Adipocyte (in vitro differentiated cells): ENCODE measurements at regions not wholly inside any gene's neighbourhood (a gene's known extent, or its start where the extent isn't known, plus 50 kb on each side); places are given as distances from the start of the nearest gene placed in this dataset.
A peak's percentile ranks its signal among the peaks of the same experiment; 100 is the strongest.

ENCODE experiments used
- DNase-seq: peaks from one replicate; pipeline ENCODE4 v3.0.0-alpha.2; 2015; ENCODE audit warnings: low read depth
- H3K27me3 ChIP-seq: replicated peaks from 2 replicates; pipeline ENCODE4 v1.7.0; 2013; ENCODE audit warnings: mild to moderate bottlenecking, low read length, moderate library complexity; ENCODE audit not compliant: control insufficient read depth, insufficient read depth
- H3K36me3 ChIP-seq: 2 replicates; pipeline ENCODE4 v1.7.0; 2013; ENCODE audit warnings: low read length, mild to moderate bottlenecking, moderate library complexity; ENCODE audit not compliant: control insufficient read depth, insufficient read depth, severe bottlenecking
- H3K4me1 ChIP-seq: 2 replicates; pipeline ENCODE4 v1.7.0; 2013; ENCODE audit warnings: mild to moderate bottlenecking, low read length, moderate library complexity; ENCODE audit not compliant: control insufficient read depth, insufficient read depth
- H3K4me3 ChIP-seq: 2 replicates; pipeline ENCODE4 v1.7.0; 2013; ENCODE audit warnings: mild to moderate bottlenecking, low read length, moderate library complexity
- H3K9ac ChIP-seq: 2 replicates; pipeline ENCODE4 v1.7.0; 2013; ENCODE audit warnings: mild to moderate bottlenecking, low read length, moderate library complexity
- H3K9me3 ChIP-seq: 2 replicates; pipeline ENCODE4 v1.7.0; 2013; ENCODE audit warnings: mild to moderate bottlenecking, low read length, moderate library complexity; ENCODE audit not compliant: control insufficient read depth

DNA sequence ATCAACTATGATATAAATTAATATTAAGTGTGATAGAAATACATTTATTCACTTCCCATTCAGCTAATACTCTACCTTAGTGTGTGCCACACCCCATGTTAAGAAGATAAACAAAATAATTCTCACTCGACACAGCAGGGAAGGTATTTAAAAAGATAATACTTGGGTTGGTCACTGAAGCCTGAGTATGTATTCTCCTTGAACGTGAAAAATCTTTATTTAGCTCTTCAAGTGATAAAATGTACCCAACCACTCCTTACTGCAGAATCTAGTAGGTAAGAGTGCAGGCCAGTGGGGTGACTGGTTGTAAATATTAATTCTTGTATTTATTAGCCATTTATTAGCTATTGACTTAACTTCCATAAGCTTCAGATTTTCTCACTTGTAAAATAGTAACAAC lies 372.7 kb upstream of the THBS1 start:
- no peaks in the 10 kb centered on the region for H3K27me3 ChIP-seq
- no peaks in the 10 kb centered on the region for H3K36me3 ChIP-seq
- H3K4me3 ChIP-seq = no peak overlapping the region
- no peak overlapping the region for H3K9ac ChIP-seq
- H3K4me1 ChIP-seq = peaks cover 9% of the 10 kb centered on the region
- no peak for DNase-seq
- peaks cover 37% of the 10 kb centered on the region for H3K9me3 ChIP-seq

DNA sequence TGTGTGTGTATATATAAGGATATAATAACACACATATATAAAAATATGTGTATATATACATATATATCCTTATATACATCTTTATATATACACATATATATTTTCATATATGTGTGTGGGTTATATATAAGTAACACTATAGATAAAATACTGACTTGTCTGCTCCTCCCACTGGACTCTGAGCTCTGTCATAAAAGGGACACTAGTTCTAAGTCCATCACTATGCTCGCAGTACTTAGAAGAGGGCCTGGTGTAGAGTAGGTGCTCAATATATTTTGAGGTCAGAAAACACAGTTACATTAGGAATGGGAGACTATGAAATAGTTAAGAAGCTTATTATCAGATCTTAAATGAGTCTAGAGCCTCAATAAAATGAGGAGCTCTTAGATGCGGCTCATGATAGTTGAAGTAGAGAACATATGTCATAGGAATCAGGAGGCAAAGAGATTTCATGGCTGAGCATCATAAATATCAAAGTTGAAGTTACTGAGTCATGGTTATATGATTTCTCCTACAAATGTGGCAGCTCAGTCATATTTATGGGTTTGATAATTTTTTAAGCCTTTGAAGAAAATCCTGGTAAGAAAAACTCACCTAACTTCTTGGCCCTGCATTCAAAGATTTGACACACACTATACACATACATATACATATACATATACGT lies 371.2 kb upstream of the THBS1 start:
- H3K9me3 ChIP-seq = peaks cover 46% of the 10 kb centered on the region
- no peaks in the 10 kb centered on the region for H3K36me3 ChIP-seq
- H3K4me1 ChIP-seq = no peaks in the 10 kb centered on the region
- no peak for DNase-seq
- H3K4me3 ChIP-seq = no peak overlapping the region
- H3K27me3 ChIP-seq = no peaks in the 10 kb centered on the region
- H3K9ac ChIP-seq = no peak overlapping the region

DNA sequence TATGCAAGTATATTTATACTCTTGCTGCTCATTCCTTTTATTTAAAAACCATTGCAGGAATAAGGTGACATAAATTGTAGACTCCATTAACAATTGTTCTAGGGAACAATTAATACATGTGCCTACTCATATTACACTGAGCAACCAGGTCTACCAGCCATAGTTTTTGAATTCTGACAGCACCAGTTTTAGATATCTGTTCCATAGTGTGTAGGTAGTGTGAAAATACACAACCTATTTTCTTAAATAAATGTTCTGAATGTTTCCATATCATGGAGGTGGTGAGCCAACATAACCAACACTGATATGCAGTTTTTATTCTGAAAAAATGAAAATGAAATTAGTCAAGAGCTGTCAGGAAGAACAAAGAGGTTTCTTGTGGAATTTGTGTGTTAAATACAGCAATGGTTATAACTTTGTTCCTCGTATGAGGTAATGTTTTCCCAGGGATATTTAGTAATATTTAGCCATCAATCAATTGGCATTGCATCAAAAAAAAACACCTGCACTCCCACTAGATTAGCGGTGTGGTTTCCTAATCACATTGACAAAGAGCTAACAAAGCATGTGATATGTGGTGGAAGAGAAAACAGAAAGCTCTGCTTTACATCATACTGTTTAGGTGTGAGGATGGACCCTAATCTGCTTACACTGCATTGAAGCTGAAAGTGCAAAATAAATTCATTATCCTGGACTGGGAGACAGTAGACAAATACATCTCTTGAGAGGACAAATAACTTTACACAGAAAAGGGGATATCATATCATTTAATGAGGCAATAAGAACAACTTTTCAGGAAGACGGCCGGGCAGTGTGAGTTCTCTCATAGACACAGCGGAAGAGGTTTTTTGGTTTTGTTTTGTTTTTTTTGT lies 369.5 kb upstream of the THBS1 start:
- DNase-seq = no peak
- H3K27me3 ChIP-seq = no peaks in the 10 kb centered on the region
- no peak overlapping the region for H3K4me3 ChIP-seq
- H3K4me1 ChIP-seq = no peaks in the 10 kb centered on the region
- H3K9me3 ChIP-seq = peaks cover 46% of the 10 kb centered on the region
- no peak overlapping the region for H3K9ac ChIP-seq
- no peaks in the 10 kb centered on the region for H3K36me3 ChIP-seq

DNA sequence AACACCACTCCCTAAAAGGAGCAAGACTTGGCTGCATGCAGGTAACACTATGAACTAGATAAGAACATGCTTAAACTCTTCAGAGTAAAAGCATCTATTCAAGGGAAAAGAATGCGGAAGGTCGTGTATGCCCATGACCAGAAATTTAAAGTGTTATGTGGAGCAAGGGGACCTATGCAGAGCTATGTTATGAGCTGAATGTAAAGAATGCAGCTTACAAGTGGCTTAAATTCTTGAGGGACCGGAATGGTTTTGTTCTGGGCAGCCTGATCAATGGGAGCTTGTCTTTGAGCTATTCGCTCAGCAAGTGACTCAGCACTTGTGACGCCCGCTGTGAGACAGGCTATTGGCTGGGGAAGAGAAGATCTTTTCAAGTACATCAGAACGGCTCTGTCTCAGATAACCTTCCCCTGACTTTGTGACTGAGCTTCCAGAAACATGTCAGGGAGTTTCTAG lies 367.5 kb upstream of the THBS1 start:
- Histone ChIP-seq H3K4me3 (no peak overlapping the region), H3K9ac (no peak overlapping the region), H3K9me3 (peaks cover 38% of the 10 kb centered on the region), H3K36me3 (no peaks in the 10 kb centered on the region), H3K27me3 (no peaks in the 10 kb centered on the region), H3K4me1 (no peaks in the 10 kb centered on the region)
- DNase-seq = peak; percentile 85

DNA sequence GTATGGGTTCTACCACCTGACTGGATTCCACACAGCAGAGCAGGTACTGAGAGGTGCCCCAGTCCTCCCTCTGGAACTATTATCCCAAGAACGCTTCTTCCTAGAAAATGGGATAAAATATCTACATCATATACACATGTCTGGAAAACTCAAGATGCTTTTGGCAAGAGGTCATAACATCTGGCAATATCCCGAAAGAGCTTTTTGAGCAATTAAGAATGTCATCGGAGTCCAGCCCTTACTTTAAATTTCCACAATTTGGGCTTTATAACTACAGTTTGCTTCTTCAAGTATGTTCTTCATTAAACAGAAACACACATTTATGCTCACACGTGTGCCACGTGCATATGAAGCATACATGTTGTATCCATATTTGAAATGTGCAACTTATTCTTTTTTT lies 365.9 kb upstream of the THBS1 start:
- Histone ChIP-seq H3K27me3 (no peaks in the 10 kb centered on the region), H3K9me3 (peaks cover 36% of the 10 kb centered on the region), H3K4me1 (no peaks in the 10 kb centered on the region), H3K9ac (no peak overlapping the region), H3K4me3 (no peak overlapping the region), H3K36me3 (no peaks in the 10 kb centered on the region)
- no peak for DNase-seq

DNA sequence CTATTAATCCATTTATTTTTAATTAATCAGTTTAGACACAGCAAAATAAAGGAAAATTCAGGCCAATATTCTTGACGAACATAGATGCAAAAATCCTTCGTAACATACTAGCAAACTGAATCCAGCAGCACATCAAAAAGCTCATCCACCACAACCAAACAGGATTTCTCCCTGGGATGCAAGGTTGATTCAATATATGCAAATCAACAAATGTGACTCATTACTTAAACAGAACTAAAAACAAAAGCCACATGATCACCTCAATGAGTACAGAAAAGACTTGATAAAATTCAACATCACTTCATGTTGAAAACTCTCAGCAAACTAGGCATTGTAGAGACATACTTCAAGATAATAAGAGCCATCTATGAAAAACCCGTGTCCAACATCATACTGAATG lies 364.1 kb upstream of the THBS1 start:
- DNase-seq = no peak
- no peaks in the 10 kb centered on the region for H3K27me3 ChIP-seq
- no peak overlapping the region for H3K9ac ChIP-seq
- no peak overlapping the region for H3K4me3 ChIP-seq
- H3K4me1 ChIP-seq = no peaks in the 10 kb centered on the region
- H3K36me3 ChIP-seq = no peaks in the 10 kb centered on the region
- peaks cover 18% of the 10 kb centered on the region for H3K9me3 ChIP-seq

DNA sequence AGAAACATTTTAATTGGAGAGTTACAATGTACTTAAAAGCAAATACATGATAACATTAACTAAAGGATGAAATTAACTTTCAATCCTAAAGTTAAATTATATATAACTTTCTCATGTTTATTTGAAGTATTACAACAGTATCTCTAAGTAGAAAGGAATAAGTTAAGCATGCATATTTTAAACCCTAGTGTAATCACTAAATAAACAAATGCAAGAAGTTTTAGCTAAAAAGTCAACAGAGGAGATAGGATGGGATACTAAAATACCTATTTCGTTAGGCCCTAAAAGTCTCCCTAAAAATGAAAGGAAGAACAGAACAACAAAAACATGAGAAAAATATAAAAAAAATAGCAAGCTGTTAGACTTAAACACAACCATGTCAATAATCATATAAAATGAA lies 361.3 kb upstream of the THBS1 start:
- H3K9ac ChIP-seq = no peak overlapping the region
- DNase-seq = no peak
- H3K4me3 ChIP-seq = no peak overlapping the region
- H3K9me3 ChIP-seq = no peaks in the 10 kb centered on the region
- no peaks in the 10 kb centered on the region for H3K27me3 ChIP-seq
- no peaks in the 10 kb centered on the region for H3K4me1 ChIP-seq
- H3K36me3 ChIP-seq = no peaks in the 10 kb centered on the region

DNA sequence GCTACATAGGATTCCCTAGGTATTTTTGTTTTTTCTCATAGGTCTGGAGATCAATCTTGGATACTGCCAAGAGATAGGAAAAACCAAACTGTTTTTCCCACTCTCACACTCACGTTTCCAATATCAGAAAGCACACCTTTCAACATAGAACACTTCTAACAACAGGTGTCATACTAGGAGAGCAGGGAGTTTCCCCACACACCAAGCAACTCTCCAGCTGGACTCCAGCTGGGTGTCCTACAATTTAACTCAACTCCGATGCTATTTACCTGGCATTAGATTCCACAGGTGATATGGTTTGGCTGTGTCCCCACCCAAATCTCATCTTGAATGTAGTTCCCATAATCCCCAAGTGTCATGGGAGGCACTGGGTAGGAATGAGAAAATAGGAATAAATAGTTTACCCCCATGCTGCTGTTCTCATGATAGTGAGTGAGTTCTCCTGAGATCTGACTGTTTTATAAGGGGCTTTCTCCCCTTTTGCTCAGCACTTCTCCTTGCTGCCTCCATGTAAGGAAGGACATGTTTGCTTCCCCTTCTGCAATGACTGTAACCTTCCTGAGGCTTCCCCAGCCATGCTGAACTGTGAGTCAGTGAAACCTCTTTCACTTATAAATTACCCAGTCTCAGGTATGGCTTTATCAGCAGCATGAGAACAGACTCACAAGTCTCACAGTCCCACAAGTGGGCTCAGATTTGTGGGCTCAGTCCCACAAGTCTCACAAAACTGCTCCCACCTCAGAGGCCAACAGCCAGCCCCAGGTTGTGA lies 354.5 kb upstream of the THBS1 start:
- Histone ChIP-seq H3K27me3 (no peaks in the 10 kb centered on the region), H3K4me3 (no peak overlapping the region), H3K36me3 (no peaks in the 10 kb centered on the region), H3K9ac (no peak overlapping the region), H3K4me1 (no peaks in the 10 kb centered on the region), H3K9me3 (no peaks in the 10 kb centered on the region)
- no peak for DNase-seq

DNA sequence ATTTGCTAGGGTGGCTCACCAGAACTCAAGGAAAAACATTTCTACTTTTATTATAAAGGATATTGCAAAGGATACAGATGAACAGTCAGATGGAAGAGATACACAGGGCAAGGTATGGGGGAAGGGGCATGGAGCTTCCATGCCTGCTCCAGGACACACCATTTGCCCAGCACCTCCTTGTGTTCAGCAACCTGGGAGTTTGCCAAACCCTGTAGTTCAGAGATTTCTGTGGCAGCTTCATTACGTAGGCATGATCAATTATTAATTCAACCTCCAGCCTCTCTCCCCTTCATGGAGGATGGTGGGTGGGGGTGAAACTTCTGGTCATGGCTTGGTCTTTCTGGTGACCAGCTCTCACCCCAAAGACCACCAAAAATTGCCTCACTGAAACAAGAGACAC lies 353.9 kb upstream of the THBS1 start:
- no peaks in the 10 kb centered on the region for H3K36me3 ChIP-seq
- no peak for DNase-seq

DNA sequence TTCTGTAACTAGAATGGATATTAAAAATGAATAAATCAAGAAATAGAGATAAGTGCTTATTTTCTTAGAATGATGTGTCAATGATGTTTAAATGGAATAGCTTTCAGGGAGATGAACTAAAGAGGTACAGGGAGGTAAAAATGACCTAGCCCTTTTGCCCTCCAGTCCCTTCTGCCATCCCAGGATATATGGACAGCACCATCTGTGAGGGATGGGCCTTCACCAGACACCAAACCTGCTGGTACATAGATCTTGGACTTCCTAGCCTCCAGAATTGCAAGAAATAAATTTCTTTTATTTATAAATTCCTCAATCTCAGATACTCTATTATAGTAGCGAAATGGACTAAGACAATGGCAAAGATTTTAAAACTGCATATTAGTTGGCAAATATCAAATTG lies 352.0 kb upstream of the THBS1 start:
- peaks cover 12% of the 10 kb centered on the region for H3K4me1 ChIP-seq
- no peaks in the 10 kb centered on the region for H3K36me3 ChIP-seq
- H3K4me3 ChIP-seq = no peak overlapping the region
- DNase-seq = no peak
- H3K27me3 ChIP-seq = no peaks in the 10 kb centered on the region
- H3K9ac ChIP-seq = no peak overlapping the region
- no peaks in the 10 kb centered on the region for H3K9me3 ChIP-seq

More for the DNA sequence above, 353.9 kb upstream of the THBS1 start:
- H3K27me3 ChIP-seq = no peaks in the 10 kb centered on the region
- no peak overlapping the region for H3K4me3 ChIP-seq
- H3K9me3 ChIP-seq = no peaks in the 10 kb centered on the region
- H3K4me1 ChIP-seq = peaks cover 6% of the 10 kb centered on the region
- H3K9ac ChIP-seq = no peak overlapping the region

DNA sequence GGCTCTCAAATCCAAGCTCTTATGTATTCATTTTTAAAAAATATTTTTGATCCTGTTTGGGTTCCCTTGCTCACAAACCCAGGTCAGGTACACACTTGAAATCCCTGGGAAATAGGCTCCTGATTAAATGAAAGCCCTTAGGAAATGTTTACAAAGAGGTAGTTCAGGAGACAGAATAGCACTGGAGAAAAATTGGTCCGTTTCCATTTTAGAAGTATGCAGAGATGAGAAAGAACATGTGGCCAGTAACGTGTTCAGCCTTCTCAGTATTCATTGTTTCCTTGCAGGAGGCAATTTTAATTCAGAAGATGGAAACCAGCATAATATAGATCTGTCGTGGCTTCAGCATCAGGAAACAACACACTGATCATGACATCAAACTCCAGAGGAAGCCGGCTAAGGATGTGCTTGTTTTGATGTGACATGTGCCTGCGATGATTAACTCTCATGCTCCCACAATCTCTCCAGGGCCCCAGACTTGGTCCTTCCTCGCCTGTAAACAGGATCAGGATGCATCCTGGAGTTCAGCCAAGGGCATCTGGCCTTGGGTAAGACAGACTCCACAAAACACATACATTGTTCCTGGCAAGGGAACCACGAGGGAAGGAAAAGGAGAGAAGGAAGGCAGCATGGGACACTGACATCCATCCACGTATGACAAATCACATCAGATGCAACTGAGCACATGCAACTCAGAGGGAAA lies 350.5 kb upstream of the THBS1 start:
- Histone ChIP-seq H3K9ac (no peak overlapping the region), H3K9me3 (no peaks in the 10 kb centered on the region), H3K4me3 (no peak overlapping the region), H3K36me3 (no peaks in the 10 kb centered on the region), H3K4me1 (peaks cover 14% of the 10 kb centered on the region), H3K27me3 (no peaks in the 10 kb centered on the region)
- no peak for DNase-seq
